GM18502 (cell line): ENCODE measurements at regions not wholly inside any gene's neighbourhood (a gene's known extent, or its start where the extent isn't known, plus 50 kb on each side); places are given as distances from the start of the nearest gene placed in this dataset.
"Not testable (repeated sequence)": the region's sequence is repeated elsewhere in the genome, so short reads cannot be mapped to it uniquely, and the experiment has no call there.

Experiments used
- ATAC-seq: cut with Tn5 transposase; IDR thresholded peaks from one replicate; pipeline ENCODE4 v1.9.1; 2021; ENCODE audit warnings: mild to moderate bottlenecking; ENCODE audit not compliant: unreplicated experiment, poor library complexity

- ATAC-seq = no peak
Measured at GRCh38 chr4:27787195-27787594, 926.6 kb downstream of the STIM2 start.

DNA sequence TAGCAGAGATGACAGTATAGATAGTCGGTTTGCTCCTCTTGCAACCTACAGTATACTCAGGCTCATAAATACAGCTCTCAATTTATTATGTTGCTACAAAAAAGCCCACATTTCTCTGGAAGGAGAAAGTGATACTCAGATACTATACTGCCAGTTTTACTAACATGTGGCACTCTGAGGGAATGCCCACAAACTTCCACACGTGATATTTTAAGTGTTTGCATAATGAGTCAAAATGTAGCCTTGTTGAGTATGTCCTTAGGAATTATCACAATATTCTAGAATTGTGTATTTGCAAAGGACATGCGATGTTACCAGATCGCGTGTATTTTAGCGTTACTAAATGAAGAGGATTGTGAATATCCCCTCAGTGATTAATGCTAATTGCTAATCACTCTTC is 929.1 kb downstream of the STIM2 start:
- no peak for ATAC-seq

GRCh38 chr4:27790911-27791310 is 930.3 kb downstream of the STIM2 start:
- no peak for ATAC-seq

GRCh38 chr4:27791640-27792039 is 931.0 kb downstream of the STIM2 start:
- ATAC-seq = no peak

DNA sequence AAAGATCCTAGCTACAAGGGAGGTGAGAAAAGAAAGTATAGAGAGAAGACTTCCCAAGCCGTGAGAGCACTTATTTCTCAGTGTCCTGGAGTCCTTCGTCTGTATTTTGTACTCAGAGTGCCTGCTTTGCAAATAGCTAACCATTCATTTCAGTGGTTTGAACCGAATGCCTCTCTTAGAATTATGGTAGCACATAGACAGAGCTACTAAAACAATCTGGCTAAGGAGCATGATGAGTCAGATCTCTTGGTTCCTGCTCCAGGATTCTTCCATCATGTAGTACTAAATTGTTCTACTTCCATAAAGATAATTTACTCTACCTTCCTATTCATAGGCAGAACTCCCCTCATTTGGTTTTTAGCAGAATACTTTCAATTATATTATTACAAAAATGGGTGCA is 946.6 kb downstream of the STIM2 start:
- ATAC-seq = no peak

DNA sequence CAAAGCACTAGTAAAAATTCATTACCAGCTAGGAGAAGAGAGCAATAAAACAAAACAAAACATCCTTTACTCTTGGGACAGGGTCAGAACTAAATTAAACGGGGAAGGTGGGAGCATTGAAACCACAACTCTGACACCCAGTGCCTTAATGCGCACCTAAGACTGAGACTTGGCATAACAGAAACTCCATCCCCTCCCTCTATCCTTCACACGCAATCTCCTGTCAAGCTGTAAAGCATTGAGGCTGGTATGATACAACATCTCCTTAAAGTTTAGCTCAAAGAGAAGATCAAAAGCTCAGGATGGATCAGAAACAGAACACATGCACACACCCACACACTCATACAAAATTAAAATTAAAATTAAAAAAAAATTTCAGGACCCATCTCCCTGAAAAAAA is 951.3 kb downstream of the STIM2 start:
- no peak for ATAC-seq

GRCh38 chr4:27813226-27813625 is 952.6 kb downstream of the STIM2 start:
- ATAC-seq = not testable (repeated sequence)

DNA sequence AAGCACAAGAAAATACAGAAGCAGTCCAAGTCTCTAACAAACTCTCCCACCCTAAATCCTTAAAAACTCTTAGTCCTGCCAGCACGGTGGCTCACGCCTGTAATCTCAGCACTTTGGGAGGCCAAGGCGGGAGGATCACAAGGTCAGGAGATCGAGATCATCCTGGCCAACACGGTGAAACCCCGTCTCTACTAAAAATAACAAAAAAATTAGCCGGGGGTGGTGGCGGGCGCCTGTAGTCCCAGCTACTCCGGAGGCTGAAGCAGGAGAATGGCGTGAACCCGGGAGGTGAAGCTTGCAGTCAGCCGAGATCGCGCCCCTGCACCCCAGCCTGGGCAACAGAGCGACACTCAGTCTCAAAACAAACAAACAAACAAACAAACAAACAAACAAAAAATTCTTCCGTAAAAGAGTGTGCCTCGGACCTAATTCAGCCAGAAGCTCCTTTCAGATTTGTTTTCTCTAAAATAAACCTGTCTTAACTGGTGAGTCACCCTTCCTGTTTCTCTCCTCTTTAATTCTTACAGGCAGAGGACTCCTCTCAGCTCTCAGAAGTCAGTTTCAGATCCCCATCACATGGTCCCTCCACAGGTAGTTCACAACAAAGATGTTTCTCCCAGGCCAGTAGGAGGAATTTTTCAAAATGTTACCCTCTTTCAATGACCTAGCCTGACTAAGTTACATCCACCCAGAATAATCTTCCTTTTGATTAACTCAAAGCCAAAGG is 953.2 kb downstream of the STIM2 start:
- peak; percentile 46 for ATAC-seq

DNA sequence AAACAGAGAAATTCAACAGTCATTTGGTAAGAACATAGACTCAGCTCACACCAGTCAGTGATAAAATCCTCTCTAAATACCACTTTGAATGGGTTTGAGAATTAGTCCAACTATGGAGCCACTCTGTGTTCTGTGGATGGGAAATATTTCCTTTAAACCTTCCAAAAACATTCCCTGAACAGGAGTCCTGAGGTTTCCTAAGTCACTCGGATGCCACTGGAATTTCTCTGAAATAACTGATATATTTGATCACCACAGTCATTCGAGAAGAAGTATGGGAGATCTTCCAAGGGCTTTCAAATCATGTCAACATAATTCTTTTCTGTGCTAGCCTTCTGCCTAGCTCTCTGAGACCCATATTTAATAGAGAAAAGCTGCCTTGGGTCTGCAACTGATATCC is 958.6 kb downstream of the STIM2 start:
- ATAC-seq = no peak

- no peak for ATAC-seq
Measured at GRCh38 chr4:27828843-27829242, 968.2 kb downstream of the STIM2 start.

DNA sequence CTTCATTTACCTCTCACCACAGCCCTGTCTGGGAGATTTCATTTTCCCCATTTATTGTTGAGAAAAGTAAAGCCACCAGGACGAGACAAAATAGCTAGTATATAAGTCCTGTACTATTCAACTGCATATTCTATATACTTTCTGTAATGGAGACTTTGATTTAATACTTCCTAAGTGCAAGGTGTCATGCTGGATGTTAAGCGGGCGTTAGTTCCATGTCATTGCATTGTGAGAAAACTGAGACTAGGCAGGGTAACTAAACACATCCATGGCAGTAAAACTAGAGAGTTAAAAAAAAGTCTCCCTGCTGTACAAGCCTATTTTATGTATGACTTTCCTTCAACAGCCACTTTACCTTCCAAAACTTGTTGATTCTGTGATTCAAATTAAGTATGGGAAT is 969.6 kb downstream of the STIM2 start:
- ATAC-seq = no peak

DNA sequence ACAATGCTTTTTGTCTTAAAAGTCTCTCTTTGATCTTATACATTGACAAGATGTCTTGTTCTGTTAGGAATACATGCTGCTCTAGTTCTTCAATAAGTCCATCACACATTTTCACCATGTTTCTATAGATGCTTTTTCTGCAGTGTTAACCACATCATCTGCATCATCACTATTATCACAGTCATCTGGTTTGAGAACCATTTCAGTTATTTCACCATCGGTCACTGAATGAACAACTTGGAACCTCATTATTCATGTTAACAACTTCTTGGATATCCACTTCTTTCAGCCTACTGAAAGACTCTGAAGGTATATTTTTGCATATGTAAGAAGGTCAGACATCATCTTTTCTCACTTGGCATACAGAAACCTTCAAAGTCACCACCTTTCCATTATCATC is 975.2 kb downstream of the STIM2 start:
- ATAC-seq = no peak

DNA sequence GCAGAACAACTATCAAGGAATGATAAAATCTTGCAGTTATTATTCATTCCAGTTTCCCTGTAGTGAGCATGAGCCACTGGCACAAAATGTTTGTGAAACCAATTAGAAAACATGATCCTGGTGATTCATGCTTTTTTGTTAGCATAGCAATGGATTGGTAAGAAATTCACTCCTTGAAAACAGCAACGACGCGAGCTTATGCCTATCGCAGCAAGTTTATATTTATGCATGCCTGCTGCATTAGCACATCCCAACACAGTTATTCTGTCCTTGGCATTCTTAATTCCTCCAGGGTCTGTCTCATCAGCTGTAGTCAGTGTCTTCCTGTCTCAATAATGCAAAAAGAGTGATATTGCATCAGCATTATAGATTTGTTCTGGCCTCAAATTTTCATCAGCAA is 975.9 kb downstream of the STIM2 start:
- ATAC-seq = no peak

DNA sequence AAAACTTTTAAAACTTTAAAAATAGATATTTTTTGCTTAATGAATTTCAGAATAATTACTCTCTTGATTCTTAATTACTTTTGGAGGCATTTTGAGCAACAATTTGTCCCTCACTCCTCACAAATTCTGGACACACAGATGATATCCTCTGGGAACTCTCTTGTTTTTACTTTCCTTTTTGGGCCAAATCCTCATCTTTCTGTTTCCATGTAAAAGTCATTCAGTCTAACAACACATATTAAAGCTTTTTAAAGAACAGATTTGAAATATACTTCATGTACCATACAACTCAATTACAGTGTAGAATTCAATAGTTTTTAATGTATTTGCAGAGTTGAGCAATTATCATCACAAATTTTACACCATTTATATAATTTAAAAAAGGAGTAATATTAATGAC is 983.1 kb downstream of the STIM2 start:
- no peak for ATAC-seq

DNA sequence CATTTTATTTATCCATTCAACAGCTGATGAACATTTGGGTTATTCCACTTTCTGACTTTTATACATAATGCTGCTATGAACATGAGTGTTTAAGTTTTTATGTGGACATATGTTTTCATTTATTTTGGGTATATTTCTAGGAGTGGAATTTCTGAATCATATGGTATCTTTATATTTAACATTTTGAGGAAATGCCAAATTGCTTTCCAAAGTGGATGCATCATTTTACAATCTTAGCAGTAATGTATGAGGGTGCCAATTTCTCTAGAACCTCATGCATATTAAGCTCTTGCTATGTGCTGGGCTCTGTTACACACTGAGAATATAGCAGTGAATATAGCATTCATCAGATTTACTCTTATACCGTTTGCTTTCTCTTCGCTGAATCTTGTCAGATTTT is 983.7 kb downstream of the STIM2 start:
- no peak for ATAC-seq

DNA sequence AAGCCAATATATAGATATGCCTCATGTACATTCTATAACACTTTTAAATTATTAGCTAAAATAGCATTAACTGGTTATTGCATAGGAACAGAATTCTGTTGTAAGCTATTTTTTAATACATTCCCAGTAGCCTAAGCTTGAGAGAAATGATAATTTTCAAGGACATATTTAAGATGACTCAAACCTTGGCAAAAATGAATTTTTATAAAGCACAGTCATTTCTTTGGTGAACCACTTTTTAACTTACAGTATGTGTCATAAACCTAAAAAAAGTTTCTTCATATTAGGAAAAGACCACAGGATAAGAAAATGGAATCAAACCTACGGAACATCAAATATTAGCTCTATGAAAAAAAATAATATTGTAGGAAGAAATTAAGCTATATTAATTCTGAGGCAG is 986.3 kb downstream of the STIM2 start:
- ATAC-seq = no peak

DNA sequence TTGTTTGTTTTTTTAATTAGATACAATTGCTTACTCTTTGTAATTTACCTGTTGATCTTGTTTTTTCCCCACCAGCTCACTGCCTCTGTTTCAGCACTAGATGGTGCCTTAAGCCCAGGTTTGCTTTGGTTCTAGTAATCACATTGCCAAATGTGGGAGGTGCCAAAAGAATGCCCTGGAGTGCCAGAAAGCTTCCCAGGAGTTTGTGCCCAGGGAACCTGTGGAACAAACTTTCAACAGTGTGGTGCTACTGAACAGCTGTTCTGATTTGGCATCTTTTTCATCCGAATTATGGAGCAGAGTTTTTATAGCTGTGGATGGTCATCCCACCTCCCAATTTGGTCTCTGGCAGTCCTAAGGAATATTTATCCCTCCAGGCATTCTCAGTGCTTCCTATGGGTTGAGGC is 1000.7 kb downstream of the STIM2 start:
- no peak for ATAC-seq

GRCh38 chr4:27861802-27862201 is 1001.2 kb downstream of the STIM2 start:
- ATAC-seq = peak; percentile 57

DNA sequence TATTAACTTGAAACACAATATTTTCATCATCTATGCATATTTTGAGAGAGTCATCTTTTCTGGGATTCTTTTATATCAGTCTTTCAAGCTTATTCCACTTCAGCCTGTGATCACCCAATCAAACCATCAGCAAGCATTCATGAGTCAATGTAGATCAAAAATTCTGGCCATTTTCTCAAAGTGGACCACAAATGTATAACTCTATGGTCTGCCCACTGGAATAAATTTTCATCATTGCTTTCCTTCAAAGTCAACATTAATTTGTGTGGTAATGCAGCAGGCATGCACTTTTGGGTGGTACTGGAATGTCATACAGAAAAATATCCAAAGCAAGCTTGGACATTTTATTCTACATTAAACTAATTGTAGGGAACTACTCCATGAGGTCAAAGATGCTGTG is 1013.0 kb downstream of the STIM2 start:
- ATAC-seq = no peak

- no peak for ATAC-seq
Measured at GRCh38 chr4:27881705-27882104, 1021.1 kb downstream of the STIM2 start.

- ATAC-seq = no peak
Measured at GRCh38 chr4:27886120-27886519, 1025.5 kb downstream of the STIM2 start.

DNA sequence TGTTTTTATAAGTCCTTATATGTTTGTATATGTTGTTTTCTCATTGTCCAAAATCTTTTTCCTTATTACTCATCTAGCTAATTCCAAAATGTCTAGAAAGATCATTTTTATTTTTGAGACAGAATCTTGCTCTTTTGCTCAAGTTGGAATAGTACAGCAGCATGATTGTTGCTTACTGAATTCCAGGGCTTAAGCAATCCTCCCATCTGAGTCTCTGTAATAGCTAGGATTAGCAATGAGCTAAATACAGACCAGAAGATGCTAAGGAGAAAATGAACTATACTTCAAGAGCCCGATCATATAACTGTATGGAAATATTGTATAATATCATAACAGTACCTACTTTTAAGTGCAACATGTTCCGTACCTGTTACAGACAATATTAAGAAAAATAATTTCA is 1027.0 kb downstream of the STIM2 start:
- ATAC-seq = no peak

DNA sequence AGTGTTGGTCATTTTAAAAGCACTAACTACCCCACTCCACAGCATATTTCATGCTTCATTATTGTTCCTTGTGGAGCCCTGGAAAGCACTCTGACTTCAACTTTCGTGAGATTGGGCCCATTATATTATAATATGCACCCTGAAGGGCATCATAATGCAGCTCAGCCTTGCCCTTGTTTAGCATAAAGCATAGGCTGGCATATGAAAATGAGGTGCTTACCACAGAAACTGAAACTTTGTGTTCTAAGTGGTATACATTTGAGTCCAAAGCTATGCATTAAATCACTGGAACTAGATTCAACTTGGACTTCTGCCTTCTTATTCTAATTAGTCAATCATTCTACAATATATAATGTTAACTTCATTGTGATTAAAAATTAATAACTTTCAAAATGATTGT is 1027.9 kb downstream of the STIM2 start:
- no peak for ATAC-seq
